Transverse colon (tissue), 4 donors: ENCODE measurements at regions not wholly inside any gene's neighbourhood (a gene's known extent, or its start where the extent isn't known, plus 50 kb on each side); places are given as distances from the start of the nearest gene placed in this dataset.

Source experiments
- DNase-seq: peaks from one replicate; pipeline ENCODE4 v3.0.0-alpha.2; 2019
- H3K27ac ChIP-seq, 4 donors: fragments of 200-600 bp; sonication (generic); 2 replicates each; pipeline ENCODE4 v1.5.1; 2016 to 2018; ENCODE audit warnings: inconsistent platforms in 4 of 4
- H3K27me3 ChIP-seq: fragments of 200-600 bp; sonication (generic); 2 replicates; pipeline ENCODE4 v1.5.1; 2017; ENCODE audit warnings: inconsistent platforms
- H3K36me3 ChIP-seq, 4 donors: fragments of 200-600 bp; sonication (generic); 2 replicates each; pipeline ENCODE4 v1.5.1; 2017 to 2019; ENCODE audit warnings: inconsistent platforms in 4 of 4
- H3K4me1 ChIP-seq, 4 donors: fragments of 200-600 bp; sonication (generic); 2 replicates each; pipeline ENCODE4 v1.5.1; 2017 to 2020; ENCODE audit warnings: inconsistent platforms in 4 of 4
- H3K4me3 ChIP-seq, 4 donors: fragments of 200-600 bp; sonication (generic); 1 replicate in 1 of 4; 2 replicates in 3 of 4; pipeline versions ENCODE4 v1.5.1 to v1.6.1; 2017 to 2019; ENCODE audit warnings: inconsistent platforms in 4 of 4
- H3K9me3 ChIP-seq, 2 donors: fragments of 200-600 bp; sonication (generic); 2 replicates each; pipeline ENCODE4 v1.5.1; 2017 to 2019; ENCODE audit warnings: inconsistent platforms in 2 of 2
- CTCF ChIP-seq, 5 experiments: fragments of 200-600 bp in 3 of 5; fragments of 450-650 bp in 2 of 5; sonication (generic) in 3 of 5; IDR thresholded peaks; 1 replicate in 2 of 5; 2 replicates in 3 of 5; pipeline ENCODE4 v1.5.1; 2016 to 2017; ENCODE audit warnings: antibody characterized with exemption in 5 of 5, inconsistent platforms in 3 of 5, mild to moderate bottlenecking in 2 of 5, moderate library complexity in 1 of 5
- EP300 ChIP-seq: sonication (generic); formaldehyde crosslinking; IDR thresholded peaks from one replicate; pipeline ENCODE4 v1.6.1; 2017; ENCODE audit warnings: antibody characterized with exemption, low read depth
- POLR2A ChIP-seq: fragments of 450-650 bp; IDR thresholded peaks from one replicate; pipeline ENCODE4 v1.6.1; 2016; ENCODE audit warnings: antibody characterized with exemption, mild to moderate bottlenecking, moderate library complexity
- POLR2AphosphoS5 ChIP-seq, 3 donors: sonication (generic); formaldehyde crosslinking; IDR thresholded peaks; one replicate each; pipeline ENCODE4 v1.6.1; 2016; ENCODE audit warnings: antibody characterized with exemption in 3 of 3
- WGBS, 2 donors: methylation state at CpG; one replicate each; pipeline ENCODE4 v1.1.5; 2018; ENCODE audit warnings: low coverage in 1 of 2; 5-methylcytosine and 5-hydroxymethylcytosine counted together
- in situ Hi-C, 4 donors: fragments of 200-750 bp; cut with MboI; loops; one replicate each; pipeline versions ENCODE4 v1.15.0 to v1.15.1; 2017; ENCODE audit warnings: low sequenced_read_pairs in 3 of 4, low pct_ligation_motif_present in 1 of 4, low pct_unique_long_range_greater_than_20kb in 1 of 4
- intact Hi-C: fragments of 100-400 bp; cut with DNase I; formaldehyde crosslinking; loops from one replicate; pipeline ENCODE4 v1.15.1; 2023; ENCODE audit warnings: low total_unique reads
- small RNA-seq, 4 donors: library from RNA; depleted of rRNA; stranded (forward); fragments of <200 nt; gene quantifications; one replicate each; pipeline ENCODE3, GENCODE V24; 2016

GRCh38 chr16:86459266-86459665, 51.1 kb upstream of the FOXF1 start:
- Histone ChIP-seq H3K9me3 (no peaks in the 10 kb centered on the region), H3K4me3 (no peak overlapping the region), H3K4me1 (peaks cover 5 to 16% (median 9%) of the 10 kb centered on the region in 4 donors), H3K36me3 (no peaks in the 10 kb centered on the region), H3K27ac (peak overlapping the region; percentile 75 to 89 (median 78)), H3K27me3 (no peaks in the 10 kb centered on the region)
- 70 to 73% methylated on average over 5 to 13 of the region's 13 CpGs for WGBS, 2 donors
- no peak for DNase-seq
- intact Hi-C loops (no loop called here), in situ Hi-C loops (no loop called here)
- no peak for TF ChIP-seq CTCF (IDR thresholded peaks at IDR 0.05)
- no peak for TF ChIP-seq POLR2AphosphoS5 (IDR thresholded peaks at IDR 0.05)
- TF ChIP-seq EP300, result no peak
- no peak for TF ChIP-seq POLR2A

Small RNAs in the stretch of these regions (small RNA-seq; reads per million reads assigned to genes)
- 0 reads per million in 4 donors for gene RF00019
